ENCODE measurements at regions not wholly inside any gene's neighbourhood (a gene's known extent, or its start where the extent isn't known, plus 50 kb on each side); places are given as distances from the start of the nearest gene placed in this dataset.

DNA sequence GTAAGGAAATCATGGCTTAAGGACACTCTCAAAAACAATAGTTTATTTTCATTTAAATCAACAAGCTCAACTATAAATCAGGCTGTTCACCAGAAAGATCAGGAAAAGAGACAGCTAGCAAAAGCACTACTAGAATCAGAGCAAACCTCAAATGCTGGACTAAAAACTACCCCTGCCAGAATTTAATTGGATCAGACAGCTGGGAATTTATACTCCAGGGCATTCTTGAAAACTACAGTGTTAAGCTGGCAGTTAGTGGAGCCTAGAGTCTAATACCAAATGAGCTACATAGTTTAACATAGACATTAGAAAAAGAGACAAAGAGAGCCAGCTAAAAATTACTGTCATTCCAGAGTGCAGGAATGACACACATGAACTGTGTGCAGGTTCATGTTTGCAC, 1016.4 kb upstream of the CRIM1 start:
- TF ChIP-seq POLR2A (IDR thresholded peaks at IDR 0.05), result no peak
- no peak for TF ChIP-seq EP300 (IDR thresholded peaks at IDR 0.05)
- TF ChIP-seq, protein P1, sequence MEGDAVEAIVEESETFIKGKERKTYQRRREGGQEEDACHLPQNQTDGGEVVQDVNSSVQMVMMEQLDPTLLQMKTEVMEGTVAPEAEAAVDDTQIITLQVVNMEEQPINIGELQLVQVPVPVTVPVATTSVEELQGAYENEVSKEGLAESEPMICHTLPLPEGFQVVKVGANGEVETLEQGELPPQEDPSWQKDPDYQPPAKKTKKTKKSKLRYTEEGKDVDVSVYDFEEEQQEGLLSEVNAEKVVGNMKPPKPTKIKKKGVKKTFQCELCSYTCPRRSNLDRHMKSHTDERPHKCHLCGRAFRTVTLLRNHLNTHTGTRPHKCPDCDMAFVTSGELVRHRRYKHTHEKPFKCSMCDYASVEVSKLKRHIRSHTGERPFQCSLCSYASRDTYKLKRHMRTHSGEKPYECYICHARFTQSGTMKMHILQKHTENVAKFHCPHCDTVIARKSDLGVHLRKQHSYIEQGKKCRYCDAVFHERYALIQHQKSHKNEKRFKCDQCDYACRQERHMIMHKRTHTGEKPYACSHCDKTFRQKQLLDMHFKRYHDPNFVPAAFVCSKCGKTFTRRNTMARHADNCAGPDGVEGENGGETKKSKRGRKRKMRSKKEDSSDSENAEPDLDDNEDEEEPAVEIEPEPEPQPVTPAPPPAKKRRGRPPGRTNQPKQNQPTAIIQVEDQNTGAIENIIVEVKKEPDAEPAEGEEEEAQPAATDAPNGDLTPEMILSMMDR (IDR thresholded peaks at IDR 0.05), result no peak

All from tibial nerve (tissue), 4 donors.